Right ventricle myocardium superior (tissue), 1 donor: ENCODE measurements at regions not wholly inside any gene's neighbourhood (a gene's known extent, or its start where the extent isn't known, plus 50 kb on each side); places are given as distances from the start of the nearest gene placed in this dataset.
"Not testable (repeated sequence)": the region's sequence is repeated elsewhere in the genome, so short reads cannot be mapped to it uniquely, and the experiment has no call there.

Source experiments
- ATAC-seq: fragments of 200-7000 bp; cut with Tn5 transposase; one replicate; pipeline ENCODE4 v1.9.1; 2020; ENCODE audit warnings: mild to moderate bottlenecking; ENCODE audit not compliant: poor library complexity
- DNase-seq: peaks from one replicate; pipeline ENCODE4 v3.0.0-alpha.2; 2020
- intact Hi-C: fragments of 100-400 bp; cut with DNase I; formaldehyde crosslinking; loops from one replicate; pipeline ENCODE4 v1.11.2; 2022
- donor health status: DM: no; HTN: yes; CAD: no; lungs with severe emphysema.

GRCh38 chrX:40788698-40789097, 53.4 kb upstream of the MED14 start:
- intact Hi-C loops, ATAC-seq, DNase-seq: not testable (repeated sequence)

- DNase-seq (no peak), ATAC-seq (no peak)
- intact Hi-C loops: loop anchor here (5.0 kb wide), 1 partner anchor 140 kb away; no protein-coding TSS in a partner anchor
Measured at GRCh38 chrX:40792433-40792832, 57.1 kb upstream of the MED14 start.

GRCh38 chrX:40794829-40795130, 59.4 kb upstream of the MED14 start:
- not testable (repeated sequence) for DNase-seq, ATAC-seq
- intact Hi-C loops: loop anchor here (5.0 kb wide), 1 partner anchor 142 kb away; no protein-coding TSS in a partner anchor

- intact Hi-C loops, ATAC-seq, DNase-seq: not testable (repeated sequence)
Measured at GRCh38 chrX:40799745-40800144, 64.4 kb upstream of the MED14 start.

GRCh38 chrX:40805404-40805803, 70.1 kb upstream of the MED14 start:
- no peak for DNase-seq
- no peak for ATAC-seq
- intact Hi-C loops: no loop called here

- ATAC-seq: no peak
- DNase-seq: no peak
- intact Hi-C loops: no loop called here
Measured at GRCh38 chrX:40806513-40807220, 71.3 kb upstream of the MED14 start.

- ATAC-seq: no peak
- intact Hi-C loops: no loop called here
Measured at GRCh38 chrX:40807384-40807783, 72.0 kb upstream of the MED14 start.

GRCh38 chrX:40808203-40808602, 72.9 kb upstream of the MED14 start:
- intact Hi-C loops: no loop called here
- no peak for ATAC-seq
- no peak for DNase-seq

More at GRCh38 chrX:40807384-40807783, 72.0 kb upstream of the MED14 start:
- no peak for DNase-seq

- intact Hi-C loops: no loop called here
- no peak for DNase-seq
- no peak for ATAC-seq
Measured at GRCh38 chrX:40809210-40809609, 73.9 kb upstream of the MED14 start.

GRCh38 chrX:40815045-40815444, 79.7 kb upstream of the MED14 start:
- intact Hi-C loops, ATAC-seq, DNase-seq: not testable (repeated sequence)

GRCh38 chrX:40816906-40817305, 81.6 kb upstream of the MED14 start:
- intact Hi-C loops: no loop called here
- ATAC-seq: no peak
- DNase-seq: no peak

- no peak for ATAC-seq
- no peak for DNase-seq
- intact Hi-C loops: no loop called here
Measured at GRCh38 chrX:40818236-40818635, 82.9 kb upstream of the MED14 start.

GRCh38 chrX:40821780-40822179, 86.4 kb upstream of the MED14 start:
- DNase-seq (no peak), ATAC-seq (no peak)
- intact Hi-C loops: no loop called here

GRCh38 chrX:40827331-40827730, 92.0 kb upstream of the MED14 start:
- ATAC-seq: no peak

GRCh38 chrX:40831750-40832149, 96.4 kb upstream of the MED14 start:
- DNase-seq: peak; percentile 39
- peak; percentile 77 for ATAC-seq
- intact Hi-C loops: no loop called here

More at GRCh38 chrX:40827331-40827730, 92.0 kb upstream of the MED14 start:
- DNase-seq: no peak
- intact Hi-C loops: no loop called here

GRCh38 chrX:40832723-40833122, 97.4 kb upstream of the MED14 start:
- DNase-seq (no peak), ATAC-seq (no peak)
- intact Hi-C loops: no loop called here

- intact Hi-C loops: no loop called here
- ATAC-seq (no peak), DNase-seq (no peak)
Measured at GRCh38 chrX:40834225-40834624, 98.9 kb upstream of the MED14 start.

GRCh38 chrX:40835526-40835925, 100.2 kb upstream of the MED14 start:
- ATAC-seq (no peak), DNase-seq (no peak)
- intact Hi-C loops: no loop called here

- intact Hi-C loops: no loop called here
- ATAC-seq (no peak), DNase-seq (no peak)
Measured at GRCh38 chrX:40843643-40844042, 108.3 kb upstream of the MED14 start.

GRCh38 chrX:40844471-40844870, 109.1 kb upstream of the MED14 start:
- no peak for ATAC-seq
- intact Hi-C loops: no loop called here
- no peak for DNase-seq
